ENCODE measurements at regions not wholly inside any gene's neighbourhood (a gene's known extent, or its start where the extent isn't known, plus 50 kb on each side); places are given as distances from the start of the nearest gene placed in this dataset.

- Mint-ChIP-seq H3K27ac (peak overlapping the region in 1 of 7 donors; percentile 11), H3K4me1 (peaks cover 5% of the 10 kb centered on the region)
These were observed 268.8 kb upstream of the GATB start for GRCh38 chr4:152029631-152030030.

GRCh38 chr4:152028131-152028530 is 267.3 kb upstream of the GATB start:
- intact Hi-C loops (cut with micrococcal nuclease): no loop called here
- 100% methylated on average over 1 of the region's 1 CpG for WGBS (ENCODE audit: insufficient coverage)
- H3K9ac ChIP-seq (ENCODE audit: insufficient read depth, low read length, poor library complexity, severe bottlenecking): no peak overlapping the region

More at GRCh38 chr4:152029631-152030030, 268.8 kb upstream of the GATB start:
- Histone ChIP-seq H3K4me1 (ENCODE audit: control insufficient read depth in 1 of 2, insufficient read depth in 2 of 2, low read length in 2 of 2) (no peaks in the 10 kb centered on the region), H3K9ac (ENCODE audit: insufficient read depth, low read length, poor library complexity, severe bottlenecking) (no peak overlapping the region), H3K4me2 (replicated peaks; ENCODE audit: extremely low read depth, low read length, poor library complexity, severe bottlenecking) (no peak overlapping the region), H3K36me3 (replicated peaks in 1 of 2; ENCODE audit: control insufficient read depth in 1 of 2, insufficient read depth in 2 of 2, low read length in 2 of 2) (no peaks in the 10 kb centered on the region), H3K9me3 (replicated peaks in 1 of 2; ENCODE audit: control insufficient read depth in 1 of 2, insufficient read depth in 1 of 2, low read length in 2 of 2) (no peaks in the 10 kb centered on the region), H3K27me3 (ENCODE audit: control insufficient read depth in 2 of 2, insufficient read depth in 2 of 2, low read length in 2 of 2) (no peaks in the 10 kb centered on the region), H3K79me2 (ENCODE audit: insufficient read depth, low read length) (no peaks in the 10 kb centered on the region), H4K20me1 (ENCODE audit: insufficient read depth, low read length) (no peaks in the 10 kb centered on the region), H3K27ac (ENCODE audit: low read depth in 1 of 2, low read length in 2 of 2) (no peak overlapping the region), H3K4me3 (replicated peaks in 1 of 3; ENCODE audit: low read depth in 2 of 3, low read length in 3 of 3) (no peak overlapping the region), H2AFZ (ENCODE audit: insufficient read depth, low read depth, low read length, poor library complexity, severe bottlenecking) (no peak overlapping the region)
- 51% methylated on average over 6 of the region's 6 CpGs for WGBS (ENCODE audit: insufficient coverage)
- intact Hi-C loops (cut with micrococcal nuclease): no loop called here
- no peaks in the 10 kb centered on the region for H3K36me3 Mint-ChIP-seq
- no peak overlapping the region for H3K4me3 Mint-ChIP-seq
- no peak for DNase-seq
- TF ChIP-seq CTCF (IDR thresholded peaks at IDR 0.05): no peak
- H3K9me3 Mint-ChIP-seq: peaks cover 0 to 3% (median 0%) of the 10 kb centered on the region in 7 donors
- no peaks in the 10 kb centered on the region for H3K27me3 Mint-ChIP-seq (ENCODE audit: low read depth in 3 of 3)

More at GRCh38 chr4:152028131-152028530, 267.3 kb upstream of the GATB start:
- Mint-ChIP-seq H3K4me3 (no peak overlapping the region), H3K27ac (no peak overlapping the region), H3K9me3 (peaks cover 0 to 3% (median 0%) of the 10 kb centered on the region in 7 donors), H3K36me3 (no peaks in the 10 kb centered on the region), H3K4me1 (peaks cover 5% of the 10 kb centered on the region), H3K27me3 (ENCODE audit: low read depth in 3 of 3) (no peaks in the 10 kb centered on the region)
- no peak overlapping the region for H3K27ac ChIP-seq (ENCODE audit: low read depth in 1 of 2, low read length in 2 of 2)
- H3K4me1 ChIP-seq (ENCODE audit: control insufficient read depth in 1 of 2, insufficient read depth in 2 of 2, low read length in 2 of 2): no peaks in the 10 kb centered on the region
- DNase-seq: no peak
- H3K79me2 ChIP-seq (ENCODE audit: insufficient read depth, low read length): no peaks in the 10 kb centered on the region
- H3K4me2 ChIP-seq (replicated peaks; ENCODE audit: extremely low read depth, low read length, poor library complexity, severe bottlenecking): no peak overlapping the region
- no peak overlapping the region for H3K4me3 ChIP-seq (replicated peaks in 1 of 3; ENCODE audit: low read depth in 2 of 3, low read length in 3 of 3)
- H3K9me3 ChIP-seq (replicated peaks in 1 of 2; ENCODE audit: control insufficient read depth in 1 of 2, insufficient read depth in 1 of 2, low read length in 2 of 2): no peaks in the 10 kb centered on the region
- H3K27me3 ChIP-seq (ENCODE audit: control insufficient read depth in 2 of 2, insufficient read depth in 2 of 2, low read length in 2 of 2): no peaks in the 10 kb centered on the region
- no peaks in the 10 kb centered on the region for H4K20me1 ChIP-seq (ENCODE audit: insufficient read depth, low read length)
- H3K36me3 ChIP-seq (replicated peaks in 1 of 2; ENCODE audit: control insufficient read depth in 1 of 2, insufficient read depth in 2 of 2, low read length in 2 of 2): no peaks in the 10 kb centered on the region
- no peak overlapping the region for H2AFZ ChIP-seq (ENCODE audit: insufficient read depth, low read depth, low read length, poor library complexity, severe bottlenecking)
- TF ChIP-seq CTCF (IDR thresholded peaks at IDR 0.05): no peak

All from CD14-positive monocyte (primary cell).